ENCODE measurements at regions not wholly inside any gene's neighbourhood (a gene's known extent, or its start where the extent isn't known, plus 50 kb on each side); places are given as distances from the start of the nearest gene placed in this dataset.

DNA sequence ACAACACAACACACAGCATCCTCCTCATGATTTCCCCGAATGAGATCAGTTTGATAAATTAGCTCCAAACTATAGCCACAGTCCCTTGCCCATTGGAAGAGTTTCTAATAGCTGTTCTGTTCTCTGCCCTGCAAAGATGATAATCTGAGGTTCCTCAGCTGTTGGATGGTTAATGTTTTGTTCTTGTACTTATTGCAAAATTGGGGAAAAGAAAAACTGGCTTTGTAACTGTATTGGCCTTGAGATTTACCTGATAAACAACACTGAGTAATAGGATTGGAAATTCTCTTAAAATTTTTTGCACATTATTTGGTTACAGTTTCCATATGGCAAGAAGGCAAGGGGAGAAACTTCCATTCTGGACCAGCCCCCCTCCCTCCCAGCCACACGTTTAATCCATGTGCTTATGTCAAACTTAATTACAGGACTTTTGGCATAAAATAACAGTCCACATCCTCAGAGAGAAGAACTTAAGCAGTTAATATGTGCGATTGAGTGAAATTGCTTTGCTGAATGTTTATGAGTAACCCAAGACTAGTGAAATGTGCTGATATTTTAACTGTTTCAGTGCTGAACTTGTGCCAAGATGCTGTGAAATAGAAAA is 119.1 kb upstream of the ZFHX3 start:
- TF ChIP-seq, protein P1, sequence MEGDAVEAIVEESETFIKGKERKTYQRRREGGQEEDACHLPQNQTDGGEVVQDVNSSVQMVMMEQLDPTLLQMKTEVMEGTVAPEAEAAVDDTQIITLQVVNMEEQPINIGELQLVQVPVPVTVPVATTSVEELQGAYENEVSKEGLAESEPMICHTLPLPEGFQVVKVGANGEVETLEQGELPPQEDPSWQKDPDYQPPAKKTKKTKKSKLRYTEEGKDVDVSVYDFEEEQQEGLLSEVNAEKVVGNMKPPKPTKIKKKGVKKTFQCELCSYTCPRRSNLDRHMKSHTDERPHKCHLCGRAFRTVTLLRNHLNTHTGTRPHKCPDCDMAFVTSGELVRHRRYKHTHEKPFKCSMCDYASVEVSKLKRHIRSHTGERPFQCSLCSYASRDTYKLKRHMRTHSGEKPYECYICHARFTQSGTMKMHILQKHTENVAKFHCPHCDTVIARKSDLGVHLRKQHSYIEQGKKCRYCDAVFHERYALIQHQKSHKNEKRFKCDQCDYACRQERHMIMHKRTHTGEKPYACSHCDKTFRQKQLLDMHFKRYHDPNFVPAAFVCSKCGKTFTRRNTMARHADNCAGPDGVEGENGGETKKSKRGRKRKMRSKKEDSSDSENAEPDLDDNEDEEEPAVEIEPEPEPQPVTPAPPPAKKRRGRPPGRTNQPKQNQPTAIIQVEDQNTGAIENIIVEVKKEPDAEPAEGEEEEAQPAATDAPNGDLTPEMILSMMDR (conservative IDR thresholded peaks at IDR 0.05) = no peak
- no peak for TF ChIP-seq ZFX (IDR thresholded peaks at IDR 0.05)

Data from C4-2B (cell line).